GM21825 (cell line): ENCODE measurements at regions not wholly inside any gene's neighbourhood (a gene's known extent, or its start where the extent isn't known, plus 50 kb on each side); places are given as distances from the start of the nearest gene placed in this dataset.

Source experiments
- ATAC-seq: cut with Tn5 transposase; IDR thresholded peaks from one replicate; pipeline ENCODE4 v1.9.1; 2021; ENCODE audit warnings: mild to moderate bottlenecking, moderate library complexity; ENCODE audit not compliant: unreplicated experiment

- no peak for ATAC-seq
Measured at GRCh38 chr4:156656896-156657295, 314.7 kb downstream of the PDGFC start.

GRCh38 chr4:156654410-156654809 is 317.2 kb downstream of the PDGFC start:
- no peak for ATAC-seq

GRCh38 chr4:156643826-156644225 is 327.8 kb downstream of the PDGFC start:
- ATAC-seq: no peak

- ATAC-seq: no peak
Measured at GRCh38 chr4:156642161-156642560, 329.4 kb downstream of the PDGFC start.

- no peak for ATAC-seq
Measured at GRCh38 chr4:156638925-156639605, 332.5 kb downstream of the PDGFC start.

GRCh38 chr4:156638334-156638733 is 333.3 kb downstream of the PDGFC start:
- ATAC-seq: no peak

GRCh38 chr4:156636381-156636780 is 335.2 kb downstream of the PDGFC start:
- no peak for ATAC-seq

GRCh38 chr4:156635051-156635450 is 336.5 kb downstream of the PDGFC start:
- ATAC-seq: no peak

GRCh38 chr4:156634612-156635011 is 337.0 kb downstream of the PDGFC start:
- ATAC-seq: no peak

- ATAC-seq: no peak
Measured at GRCh38 chr4:156633847-156634246, 337.8 kb downstream of the PDGFC start.

GRCh38 chr4:156628858-156629257 is 342.7 kb downstream of the PDGFC start:
- no peak for ATAC-seq

- ATAC-seq: no peak
Measured at GRCh38 chr4:156623376-156623775, 348.2 kb downstream of the PDGFC start.

- ATAC-seq: no peak
Measured at GRCh38 chr4:156620786-156621185, 350.8 kb downstream of the PDGFC start.

GRCh38 chr4:156619154-156619934 is 352.3 kb downstream of the PDGFC start:
- ATAC-seq: no peak

GRCh38 chr4:156615066-156615531 is 356.5 kb downstream of the PDGFC start:
- ATAC-seq: no peak

- ATAC-seq: no peak
Measured at GRCh38 chr4:156614536-156614935, 357.1 kb downstream of the PDGFC start.

GRCh38 chr4:156609421-156609820 is 362.2 kb downstream of the PDGFC start:
- no peak for ATAC-seq

- no peak for ATAC-seq
Measured at GRCh38 chr4:156608651-156609050, 362.9 kb downstream of the PDGFC start.

GRCh38 chr4:156607478-156607857 is 364.1 kb downstream of the PDGFC start:
- no peak for ATAC-seq

- no peak for ATAC-seq
Measured at GRCh38 chr4:156606554-156607477, 364.8 kb downstream of the PDGFC start.

GRCh38 chr4:156598138-156598681 is 373.4 kb downstream of the PDGFC start:
- no peak for ATAC-seq
